OCI-LY1 (cell line): ENCODE measurements at regions not wholly inside any gene's neighbourhood (a gene's known extent, or its start where the extent isn't known, plus 50 kb on each side); places are given as distances from the start of the nearest gene placed in this dataset.

Source experiments
- H2AFZ ChIP-seq: fragments of 200-600 bp; sonication (generic), shearing (Covaris generic); 2 replicates; pipeline ENCODE4 v1.6.0; 2014; ENCODE audit warnings: antibody characterized with exemption, mild to moderate bottlenecking, low read length
- H3F3A ChIP-seq: fragments of 200-600 bp; sonication (generic), shearing (Covaris generic); 2 replicates; pipeline ENCODE4 v1.6.0; 2014; ENCODE audit warnings: mild to moderate bottlenecking, antibody characterized with exemption, low read length, moderate library complexity; ENCODE audit not compliant: insufficient read depth
- H3K27ac ChIP-seq: fragments of 200-600 bp; sonication (generic); 2 replicates; pipeline ENCODE4 v1.5.1; 2014; ENCODE audit warnings: low read length, mixed run types, mild to moderate bottlenecking, low read depth; ENCODE audit not compliant: poor library complexity, severe bottlenecking
- H3K27me3 ChIP-seq: fragments of 200-600 bp; sonication (generic); 2 replicates; pipeline ENCODE4 v1.6.0; 2014; ENCODE audit warnings: antibody characterized with exemption, mild to moderate bottlenecking, low read length, moderate library complexity; ENCODE audit not compliant: insufficient read depth
- H3K36me3 ChIP-seq: fragments of 200-600 bp; sonication (generic); 2 replicates; pipeline ENCODE4 v1.6.1; 2014; ENCODE audit warnings: mild to moderate bottlenecking, antibody characterized with exemption, low read length, moderate library complexity, mixed read lengths; ENCODE audit not compliant: insufficient read depth
- H3K4me1 ChIP-seq: fragments of 200-600 bp; sonication (generic); 2 replicates; pipeline ENCODE4 v1.5.1; 2014; ENCODE audit warnings: mild to moderate bottlenecking, low read length, moderate library complexity; ENCODE audit not compliant: insufficient read depth, severe bottlenecking
- H3K4me2 ChIP-seq: fragments of 200-600 bp; sonication (generic), shearing (Covaris generic); 2 replicates; pipeline ENCODE4 v1.6.1; 2014; ENCODE audit warnings: low read length
- H3K4me3 ChIP-seq: fragments of 200-600 bp; sonication (generic); 2 replicates; pipeline ENCODE4 v1.5.1; 2014; ENCODE audit warnings: low read length, low read depth, mild to moderate bottlenecking, mixed read lengths; ENCODE audit not compliant: poor library complexity, severe bottlenecking
- H3K79me2 ChIP-seq: fragments of 200-600 bp; shearing (Covaris generic); 2 replicates; pipeline ENCODE4 v1.6.1; 2016; ENCODE audit warnings: mixed run types, low read length, mixed read lengths; ENCODE audit not compliant: insufficient read depth
- H3K9ac ChIP-seq: fragments of 200-600 bp; sonication (generic), shearing (Covaris generic); 2 replicates; pipeline ENCODE4 v1.6.1; 2014; ENCODE audit warnings: mild to moderate bottlenecking, low read length, mixed read lengths
- H3K9me2 ChIP-seq: fragments of 200-600 bp; sonication (generic), shearing (Covaris generic); 2 replicates; pipeline ENCODE4 v1.6.1; 2014; ENCODE audit warnings: low read depth, mild to moderate bottlenecking, low read length, mixed read lengths
- H3K9me3 ChIP-seq: fragments of 200-600 bp; shearing (Covaris generic); 2 replicates; pipeline ENCODE4 v1.6.1; 2014; ENCODE audit warnings: low read length, mixed read lengths
- H4K20me1 ChIP-seq: fragments of 200-600 bp; sonication (generic), shearing (Covaris generic); 2 replicates; pipeline ENCODE4 v1.6.0; 2016; ENCODE audit warnings: mild to moderate bottlenecking, low read length; ENCODE audit not compliant: insufficient read depth
- EZH2 ChIP-seq: fragments of 200-600 bp; sonication (generic), shearing (Covaris generic); IDR thresholded peaks from 2 replicates; pipeline ENCODE4 v1.8.0; 2017; ENCODE audit warnings: borderline replicate concordance, mixed run types, mild to moderate bottlenecking, antibody characterized with exemption, low read length, moderate library complexity, mixed read lengths
- TF ChIP-seq, protein P1 (sequence below): fragments of 200-600 bp; sonication (generic), shearing (Covaris generic); IDR thresholded peaks from 2 replicates; pipeline ENCODE4 v1.5.1; 2017; ENCODE audit warnings: mild to moderate bottlenecking, antibody characterized with exemption, low read length, moderate library complexity, mixed read lengths

DNA sequence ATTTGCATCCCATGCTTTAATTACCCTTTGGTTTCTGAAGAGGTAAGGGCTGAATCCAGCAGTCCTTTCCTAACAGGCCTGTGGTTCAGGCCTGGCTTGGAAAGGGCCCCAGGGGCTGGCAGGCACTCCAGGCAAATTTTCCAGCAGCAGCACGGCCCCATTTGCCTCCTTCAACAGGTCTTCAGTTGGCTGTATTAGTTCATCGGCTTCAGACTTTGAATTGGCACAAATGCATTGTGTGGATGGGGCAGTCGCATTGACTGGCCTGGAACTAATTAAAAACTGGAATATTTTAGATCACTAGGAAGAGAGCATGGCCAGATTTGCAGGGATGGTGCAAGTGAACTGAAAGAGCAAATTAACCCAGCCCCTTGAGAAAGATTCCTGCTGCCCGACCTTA lies 207.8 kb upstream of the MCTP2 start:
- no peaks in the 10 kb centered on the region for H3K79me2 ChIP-seq
- H3K9ac ChIP-seq = no peak overlapping the region
- H3K27me3 ChIP-seq = no peaks in the 10 kb centered on the region; the same call in 1 of the 2 replicates
- no peaks in the 10 kb centered on the region for H3K4me1 ChIP-seq
- H3F3A ChIP-seq = no peaks in the 10 kb centered on the region
- H3K4me3 ChIP-seq = no peak overlapping the region
- H3K36me3 ChIP-seq = no peaks in the 10 kb centered on the region
- H3K27ac ChIP-seq = no peak overlapping the region
- no peaks in the 10 kb centered on the region for H4K20me1 ChIP-seq
- H3K9me3 ChIP-seq = no peaks in the 10 kb centered on the region
- no peaks in the 10 kb centered on the region for H3K9me2 ChIP-seq
- H3K4me2 ChIP-seq = no peak overlapping the region
- no peak overlapping the region for H2AFZ ChIP-seq
- TF ChIP-seq, protein P1, sequence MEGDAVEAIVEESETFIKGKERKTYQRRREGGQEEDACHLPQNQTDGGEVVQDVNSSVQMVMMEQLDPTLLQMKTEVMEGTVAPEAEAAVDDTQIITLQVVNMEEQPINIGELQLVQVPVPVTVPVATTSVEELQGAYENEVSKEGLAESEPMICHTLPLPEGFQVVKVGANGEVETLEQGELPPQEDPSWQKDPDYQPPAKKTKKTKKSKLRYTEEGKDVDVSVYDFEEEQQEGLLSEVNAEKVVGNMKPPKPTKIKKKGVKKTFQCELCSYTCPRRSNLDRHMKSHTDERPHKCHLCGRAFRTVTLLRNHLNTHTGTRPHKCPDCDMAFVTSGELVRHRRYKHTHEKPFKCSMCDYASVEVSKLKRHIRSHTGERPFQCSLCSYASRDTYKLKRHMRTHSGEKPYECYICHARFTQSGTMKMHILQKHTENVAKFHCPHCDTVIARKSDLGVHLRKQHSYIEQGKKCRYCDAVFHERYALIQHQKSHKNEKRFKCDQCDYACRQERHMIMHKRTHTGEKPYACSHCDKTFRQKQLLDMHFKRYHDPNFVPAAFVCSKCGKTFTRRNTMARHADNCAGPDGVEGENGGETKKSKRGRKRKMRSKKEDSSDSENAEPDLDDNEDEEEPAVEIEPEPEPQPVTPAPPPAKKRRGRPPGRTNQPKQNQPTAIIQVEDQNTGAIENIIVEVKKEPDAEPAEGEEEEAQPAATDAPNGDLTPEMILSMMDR = no peak
- TF ChIP-seq EZH2 = no peak

DNA sequence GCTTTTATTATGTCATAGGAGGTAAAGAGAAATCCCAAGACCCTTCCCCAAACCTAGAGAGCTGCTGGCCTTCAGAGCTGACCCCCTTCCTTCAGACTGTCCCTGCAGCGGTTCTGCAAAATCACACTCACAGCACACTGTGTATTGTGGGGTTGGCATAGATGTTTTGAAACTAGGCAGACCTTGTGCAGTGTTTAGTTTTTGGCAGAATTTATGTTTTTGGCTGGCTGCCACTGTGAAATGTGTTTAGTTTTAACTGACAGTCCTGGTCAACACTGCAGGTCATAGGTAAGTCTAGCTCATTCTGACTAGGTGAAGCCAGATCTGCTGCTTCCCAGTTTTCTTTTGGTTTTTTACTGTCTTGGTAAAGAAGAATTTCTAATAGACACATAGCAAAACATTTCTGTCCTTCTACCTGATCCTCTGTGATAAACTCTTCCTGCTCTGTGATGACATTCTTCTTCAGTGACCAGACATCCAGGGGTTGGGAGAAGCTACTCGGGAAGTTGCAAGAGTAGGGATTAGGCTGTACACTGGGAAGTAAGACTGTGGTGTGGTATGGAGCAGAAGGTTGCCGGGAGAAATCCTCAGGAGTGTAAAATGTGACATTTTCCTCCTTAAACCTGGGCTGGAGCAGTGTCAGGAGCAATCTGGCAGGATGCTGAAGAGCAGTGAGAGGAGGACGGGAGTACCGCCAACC lies 209.6 kb upstream of the MCTP2 start:
- TF ChIP-seq, protein P1 = no peak
- no peak for TF ChIP-seq EZH2
- H3K4me1 ChIP-seq = no peaks in the 10 kb centered on the region
- no peaks in the 10 kb centered on the region for H4K20me1 ChIP-seq
- H3K79me2 ChIP-seq = no peaks in the 10 kb centered on the region
- no peaks in the 10 kb centered on the region for H3K9me3 ChIP-seq
- no peak overlapping the region for H2AFZ ChIP-seq
- H3K9me2 ChIP-seq = no peaks in the 10 kb centered on the region
- no peaks in the 10 kb centered on the region; the same call in 1 of the 2 replicates for H3K27me3 ChIP-seq
- no peak overlapping the region for H3K4me3 ChIP-seq
- H3K4me2 ChIP-seq = no peak overlapping the region
- no peak overlapping the region for H3K9ac ChIP-seq
- H3F3A ChIP-seq = no peaks in the 10 kb centered on the region
- no peak overlapping the region for H3K27ac ChIP-seq
- H3K36me3 ChIP-seq = no peaks in the 10 kb centered on the region

DNA sequence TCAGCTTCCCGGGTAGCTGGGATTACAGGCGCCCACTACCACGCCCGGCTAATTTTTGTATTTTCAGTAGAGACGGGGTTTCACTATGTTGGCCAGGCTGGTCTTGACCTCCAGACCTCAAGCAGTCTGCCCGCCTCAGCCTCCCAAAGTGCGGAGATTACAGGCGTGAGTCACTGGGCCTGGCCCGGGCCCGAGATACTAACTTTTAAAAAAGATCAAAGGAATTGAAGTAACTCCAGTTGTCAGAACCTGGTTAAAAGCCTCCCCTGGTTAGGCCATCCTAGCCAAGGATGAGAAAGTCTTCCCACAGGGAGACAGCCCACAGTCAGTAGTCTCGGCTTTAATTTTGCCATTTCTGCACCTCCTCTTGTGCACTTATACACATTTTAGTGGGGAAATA lies 212.3 kb upstream of the MCTP2 start:
- Histone ChIP-seq H2AFZ (no peak overlapping the region), H3K4me2 (no peak overlapping the region), H4K20me1 (no peaks in the 10 kb centered on the region), H3K36me3 (no peaks in the 10 kb centered on the region), H3F3A (no peaks in the 10 kb centered on the region), H3K4me1 (no peaks in the 10 kb centered on the region), H3K9me2 (no peaks in the 10 kb centered on the region), H3K27me3 (no peaks in the 10 kb centered on the region; the same call in 1 of the 2 replicates), H3K4me3 (no peak overlapping the region), H3K79me2 (no peaks in the 10 kb centered on the region), H3K9me3 (no peaks in the 10 kb centered on the region), H3K9ac (no peak overlapping the region), H3K27ac (no peak overlapping the region)
- no peak for TF ChIP-seq EZH2
- TF ChIP-seq, protein P1 = no peak
